A549 (cell line): ENCODE measurements at regions not wholly inside any gene's neighbourhood (a gene's known extent, or its start where the extent isn't known, plus 50 kb on each side); places are given as distances from the start of the nearest gene placed in this dataset.

Experiments
- ATAC-seq, 2 experiments: fragments of 200-7000 bp in 1 of 2; fragments of >200 bp in 1 of 2; cut with Nextera tagmentation in 1 of 2; cut with Tn5 transposase in 1 of 2; 3 replicates each; pipeline versions ENCODE4 v1.8.0 to v1.9.1; 2018 to 2020; ENCODE audit warnings: mild to moderate bottlenecking in 1 of 2, moderate library complexity in 1 of 2
- CTCF ChIA-PET: fragments of 300-600 bp; sonication (Branson Sonifier 250); formaldehyde crosslinking; extraction: SDS; loops from one replicate; lab custom pipeline; 2021; ENCODE audit warnings: antibody characterized with exemption, inconsistent platforms; lab: Yijun Ruan, JAX
- POLR2A ChIA-PET: fragments of 350-600 bp; formaldehyde crosslinking; extraction: SDS; loops from one replicate; lab custom pipeline; 2021; ENCODE audit warnings: antibody characterized with exemption, inconsistent platforms; lab: Yijun Ruan, JAX
- DNase-seq, 2 experiments: peaks; one replicate each; pipeline versions ENCODE4 v3.0.0 to v3.0.0-alpha.2; 2011 to 2016; ENCODE audit warnings: low read depth in 1 of 2, low spot score in 1 of 2
- FAIRE-seq: peaks from 2 replicates; lab custom pipeline; 2011; peaks lifted over from hg19 to GRCh38; lab: Jason Lieb, UNC
- H3K27ac ChIP-seq, 2 experiments: fragments of >200 bp; sonication (Bioruptor Twin); formaldehyde crosslinking; 3 replicates each; pipeline ENCODE4 v1.5.1; 2016 to 2017
- H3K4me1 ChIP-seq: fragments of >200 bp; sonication (Bioruptor Twin); formaldehyde crosslinking; 3 replicates; pipeline ENCODE4 v1.6.1; 2016
- H3K4me2 ChIP-seq: fragments of >200 bp; sonication (Bioruptor Twin); formaldehyde crosslinking; 3 replicates; pipeline ENCODE4 v1.6.1; 2016
- H3K4me3 ChIP-seq: fragments of >200 bp; sonication (Bioruptor Twin); formaldehyde crosslinking; 3 replicates; pipeline ENCODE4 v1.5.1; 2016
- H3K9me3 ChIP-seq: fragments of >200 bp; sonication (Bioruptor Twin); formaldehyde crosslinking; 3 replicates; pipeline ENCODE4 v1.6.1; 2016
- CBX2 ChIP-seq: fragments of 200-600 bp; sonication (generic); IDR thresholded peaks from 2 replicates; pipeline ENCODE4 v1.6.1; 2016; ENCODE audit warnings: low read depth, mild to moderate bottlenecking, borderline replicate concordance
- CEBPB ChIP-seq, 2 experiments: fragments of >200 bp in 1 of 2; sonication (Bioruptor Twin) in 1 of 2; formaldehyde crosslinking in 1 of 2; IDR thresholded peaks; 2 replicates each; pipeline ENCODE4 v1.6.1; 2012 to 2016
- EHF ChIP-seq: fragments of 250-450 bp; sonication (Bioruptor Pico); IDR thresholded peaks from 2 replicates; pipeline ENCODE4 v1.5.0; 2020; ENCODE audit warnings: mild to moderate bottlenecking
- EHMT2 ChIP-seq: fragments of 200-600 bp; sonication (generic); IDR thresholded peaks from 2 replicates; pipeline ENCODE4 v1.6.1; 2016; ENCODE audit warnings: antibody characterized with exemption, low read depth, mild to moderate bottlenecking, moderate library complexity
- ESRRA ChIP-seq: fragments of 150-350 bp; IDR thresholded peaks from 2 replicates; pipeline ENCODE4 v1.6.1; 2014; ENCODE audit warnings: mild to moderate bottlenecking, low read length, borderline replicate concordance
- FOXS1 ChIP-seq: fragments of 250-450 bp; sonication (Bioruptor Pico); IDR thresholded peaks from 2 replicates; pipeline ENCODE4 v1.5.0; 2020; ENCODE audit warnings: mild to moderate bottlenecking, moderate library complexity
- GATA3 ChIP-seq: IDR thresholded peaks from 2 replicates; pipeline ENCODE4 v1.6.1; 2012; ENCODE audit warnings: borderline replicate concordance
- HOXA7 ChIP-seq: fragments of 250-450 bp; sonication (Bioruptor Pico); IDR thresholded peaks from 2 replicates; pipeline ENCODE4 v1.5.0; 2020; ENCODE audit warnings: mild to moderate bottlenecking, moderate library complexity
- HOXB13 ChIP-seq: fragments of 250-450 bp; sonication (Bioruptor Pico); IDR thresholded peaks from 2 replicates; pipeline ENCODE4 v1.5.0; 2020; ENCODE audit warnings: low read depth, mild to moderate bottlenecking, moderate library complexity
- KDM5A ChIP-seq: fragments of 200-600 bp; sonication (generic); IDR thresholded peaks from 2 replicates; pipeline ENCODE4 v1.6.1; 2016; ENCODE audit warnings: antibody characterized with exemption, mild to moderate bottlenecking
- MAZ ChIP-seq: fragments of 150-350 bp; IDR thresholded peaks from 2 replicates; pipeline ENCODE4 v1.6.1; 2014; ENCODE audit warnings: antibody characterized with exemption, low read depth, low read length, borderline replicate concordance
- PHF8 ChIP-seq: fragments of 200-600 bp; sonication (generic); IDR thresholded peaks from 2 replicates; pipeline ENCODE4 v1.6.1; 2016; ENCODE audit warnings: low read depth, mild to moderate bottlenecking, antibody characterized with exemption, moderate library complexity, borderline replicate concordance
- POLR2AphosphoS2 ChIP-seq: conservative IDR thresholded peaks from 2 replicates; pipeline ENCODE4 v1.6.1; 2012; ENCODE audit warnings: low read length, improper control_type of control experiment, inconsistent platforms
- RAD21 ChIP-seq, 2 experiments: fragments of >200 bp in 1 of 2; sonication (Bioruptor Twin) in 1 of 2; formaldehyde crosslinking in 1 of 2; IDR thresholded peaks in 1 of 2; conservative IDR thresholded peaks in 1 of 2; 2 replicates in 1 of 2; 3 replicates in 1 of 2; pipeline ENCODE4 v1.6.1; 2012 to 2018; ENCODE audit warnings: inconsistent platforms in 1 of 2
- RARB ChIP-seq: fragments of 250-450 bp; sonication (Bioruptor Pico); IDR thresholded peaks from 2 replicates; pipeline ENCODE4 v1.8.0; 2021; ENCODE audit warnings: mild to moderate bottlenecking, moderate library complexity
- RCOR1 ChIP-seq: fragments of 150-350 bp; IDR thresholded peaks from 2 replicates; pipeline ENCODE4 v1.6.1; 2014; ENCODE audit warnings: antibody characterized with exemption, low read length, low read depth
- WGBS: methylation state at CpG from one replicate; pipeline ENCODE4 v1.1.6; 2017; ENCODE audit errors: missing lambda C conversion rate; 5-methylcytosine and 5-hydroxymethylcytosine counted together
- TF ChIP-seq, protein P1 (sequence below): fragments of 450-650 bp; IDR thresholded peaks from 2 replicates; pipeline ENCODE4 v1.6.1; 2014; ENCODE audit warnings: antibody characterized with exemption
- TF ChIP-seq, protein P2 (sequence below): IDR thresholded peaks from 2 replicates; pipeline ENCODE4 v1.6.1; 2012
- TF ChIP-seq, protein P3 (sequence below): fragments of 250-450 bp; sonication (Bioruptor Pico); IDR thresholded peaks from 2 replicates; pipeline ENCODE4 v1.5.0; 2020; ENCODE audit warnings: low read depth, mild to moderate bottlenecking, moderate library complexity
- TF ChIP-seq, protein P4 (sequence below): fragments of >200 bp; sonication (Bioruptor Twin); formaldehyde crosslinking; IDR thresholded peaks from 2 replicates; pipeline ENCODE4 v1.6.1; 2016
- TF ChIP-seq, protein P5 (sequence below): fragments of >200 bp; sonication (Bioruptor Twin); formaldehyde crosslinking; IDR thresholded peaks from 3 replicates; pipeline ENCODE4 v1.5.1; 2016

DNA sequence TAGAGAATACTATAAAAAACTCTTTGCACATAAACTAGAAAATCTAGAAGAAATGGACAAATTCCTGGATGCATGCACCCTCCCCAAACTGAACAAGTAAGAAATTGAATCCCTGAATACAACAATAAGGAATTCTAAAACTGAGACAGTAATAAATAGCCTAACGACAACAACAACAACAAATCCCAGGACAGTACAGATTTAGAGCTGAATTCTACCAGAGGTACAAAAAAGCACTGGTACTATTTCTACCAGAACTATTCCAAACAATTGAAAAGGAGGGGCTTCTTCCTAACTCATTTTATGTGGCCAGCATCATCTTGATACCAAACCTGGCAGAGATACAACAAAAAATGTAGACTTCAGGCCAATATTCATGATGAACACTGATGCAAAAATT, 394.4 kb upstream of the RORB start:
- H3K4me2 ChIP-seq: no peak overlapping the region
- CTCF ChIA-PET: interaction anchor here (0.8 kb wide), 1 partner anchor 9 kb away, joined by 3 read pairs; no protein-coding TSS in a partner anchor
- WGBS: 0% methylated on average over 1 of the region's 1 CpG
- no peaks in the 10 kb centered on the region for H3K4me1 ChIP-seq
- FAIRE-seq: no peak
- no peak overlapping the region for H3K27ac ChIP-seq
- no peak overlapping the region for H3K4me3 ChIP-seq
- TF ChIP-seq CBX2: no peak
- POLR2A ChIA-PET: no interaction called here
- DNase-seq: no peak
- no peaks in the 10 kb centered on the region for H3K9me3 ChIP-seq
- ATAC-seq: no peak

DNA sequence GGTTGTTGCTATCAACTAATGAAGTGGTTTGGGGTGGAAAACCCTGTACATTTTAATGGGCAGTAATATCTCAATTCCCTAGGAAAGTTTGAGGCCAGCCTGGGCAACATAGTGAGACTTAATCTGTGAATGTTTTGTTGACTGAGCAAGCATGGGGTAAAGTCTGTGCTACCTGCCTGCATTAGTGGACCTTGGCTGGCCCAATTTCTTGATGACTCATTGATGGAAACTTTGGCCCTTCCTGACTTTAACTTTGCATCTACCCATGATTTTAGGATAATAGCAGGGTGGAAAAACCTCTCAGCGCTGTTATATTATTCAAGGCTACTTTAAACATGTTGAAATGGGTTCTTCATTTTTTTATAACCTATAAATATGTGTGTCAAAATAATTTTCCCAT, 389.4 kb upstream of the RORB start:
- H3K27ac ChIP-seq: no peak overlapping the region
- no peaks in the 10 kb centered on the region for H3K9me3 ChIP-seq
- FAIRE-seq (no peak), ATAC-seq (no peak), DNase-seq (no peak)
- 5% methylated on average over 1 of the region's 1 CpG for WGBS
- ChIA-PET POLR2A (no interaction called here), CTCF (no interaction called here)
- H3K4me2 ChIP-seq: no peak overlapping the region
- TF ChIP-seq MAZ (no peak), POLR2AphosphoS2 (no peak), RCOR1 (no peak), RAD21 (conservative IDR thresholded peaks at IDR 0.05 in 1 of 2, IDR thresholded peaks at IDR 0.05 in 1 of 2) (no peak), PHF8 (no peak), CEBPB (IDR thresholded peaks at IDR 0.05) (no peak), RARB (CRISPR knock-in tag) (no peak), EHF (CRISPR knock-in tag) (no peak), KDM5A (no peak), HOXA7 (CRISPR knock-in tag) (no peak), FOXS1 (no peak)
- TF ChIP-seq, protein P1, sequence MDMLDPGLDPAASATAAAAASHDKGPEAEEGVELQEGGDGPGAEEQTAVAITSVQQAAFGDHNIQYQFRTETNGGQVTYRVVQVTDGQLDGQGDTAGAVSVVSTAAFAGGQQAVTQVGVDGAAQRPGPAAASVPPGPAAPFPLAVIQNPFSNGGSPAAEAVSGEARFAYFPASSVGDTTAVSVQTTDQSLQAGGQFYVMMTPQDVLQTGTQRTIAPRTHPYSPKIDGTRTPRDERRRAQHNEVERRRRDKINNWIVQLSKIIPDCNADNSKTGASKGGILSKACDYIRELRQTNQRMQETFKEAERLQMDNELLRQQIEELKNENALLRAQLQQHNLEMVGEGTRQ: no peak
- TF ChIP-seq, protein P2, sequence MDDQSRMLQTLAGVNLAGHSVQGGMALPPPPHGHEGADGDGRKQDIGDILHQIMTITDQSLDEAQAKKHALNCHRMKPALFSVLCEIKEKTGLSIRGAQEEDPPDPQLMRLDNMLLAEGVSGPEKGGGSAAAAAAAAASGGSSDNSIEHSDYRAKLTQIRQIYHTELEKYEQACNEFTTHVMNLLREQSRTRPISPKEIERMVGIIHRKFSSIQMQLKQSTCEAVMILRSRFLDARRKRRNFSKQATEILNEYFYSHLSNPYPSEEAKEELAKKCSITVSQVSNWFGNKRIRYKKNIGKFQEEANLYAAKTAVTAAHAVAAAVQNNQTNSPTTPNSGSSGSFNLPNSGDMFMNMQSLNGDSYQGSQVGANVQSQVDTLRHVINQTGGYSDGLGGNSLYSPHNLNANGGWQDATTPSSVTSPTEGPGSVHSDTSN: no peak
- TF ChIP-seq, protein P3, sequence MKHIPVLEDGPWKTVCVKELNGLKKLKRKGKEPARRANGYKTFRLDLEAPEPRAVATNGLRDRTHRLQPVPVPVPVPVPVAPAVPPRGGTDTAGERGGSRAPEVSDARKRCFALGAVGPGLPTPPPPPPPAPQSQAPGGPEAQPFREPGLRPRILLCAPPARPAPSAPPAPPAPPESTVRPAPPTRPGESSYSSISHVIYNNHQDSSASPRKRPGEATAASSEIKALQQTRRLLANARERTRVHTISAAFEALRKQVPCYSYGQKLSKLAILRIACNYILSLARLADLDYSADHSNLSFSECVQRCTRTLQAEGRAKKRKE: no peak
- TF ChIP-seq, protein P4, sequence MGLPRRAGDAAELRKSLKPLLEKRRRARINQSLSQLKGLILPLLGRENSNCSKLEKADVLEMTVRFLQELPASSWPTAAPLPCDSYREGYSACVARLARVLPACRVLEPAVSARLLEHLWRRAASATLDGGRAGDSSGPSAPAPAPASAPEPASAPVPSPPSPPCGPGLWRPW: no peak
- TF ChIP-seq, protein P5, sequence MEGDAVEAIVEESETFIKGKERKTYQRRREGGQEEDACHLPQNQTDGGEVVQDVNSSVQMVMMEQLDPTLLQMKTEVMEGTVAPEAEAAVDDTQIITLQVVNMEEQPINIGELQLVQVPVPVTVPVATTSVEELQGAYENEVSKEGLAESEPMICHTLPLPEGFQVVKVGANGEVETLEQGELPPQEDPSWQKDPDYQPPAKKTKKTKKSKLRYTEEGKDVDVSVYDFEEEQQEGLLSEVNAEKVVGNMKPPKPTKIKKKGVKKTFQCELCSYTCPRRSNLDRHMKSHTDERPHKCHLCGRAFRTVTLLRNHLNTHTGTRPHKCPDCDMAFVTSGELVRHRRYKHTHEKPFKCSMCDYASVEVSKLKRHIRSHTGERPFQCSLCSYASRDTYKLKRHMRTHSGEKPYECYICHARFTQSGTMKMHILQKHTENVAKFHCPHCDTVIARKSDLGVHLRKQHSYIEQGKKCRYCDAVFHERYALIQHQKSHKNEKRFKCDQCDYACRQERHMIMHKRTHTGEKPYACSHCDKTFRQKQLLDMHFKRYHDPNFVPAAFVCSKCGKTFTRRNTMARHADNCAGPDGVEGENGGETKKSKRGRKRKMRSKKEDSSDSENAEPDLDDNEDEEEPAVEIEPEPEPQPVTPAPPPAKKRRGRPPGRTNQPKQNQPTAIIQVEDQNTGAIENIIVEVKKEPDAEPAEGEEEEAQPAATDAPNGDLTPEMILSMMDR: no peak
- no peak overlapping the region for H3K4me3 ChIP-seq
- H3K4me1 ChIP-seq: no peaks in the 10 kb centered on the region

DNA sequence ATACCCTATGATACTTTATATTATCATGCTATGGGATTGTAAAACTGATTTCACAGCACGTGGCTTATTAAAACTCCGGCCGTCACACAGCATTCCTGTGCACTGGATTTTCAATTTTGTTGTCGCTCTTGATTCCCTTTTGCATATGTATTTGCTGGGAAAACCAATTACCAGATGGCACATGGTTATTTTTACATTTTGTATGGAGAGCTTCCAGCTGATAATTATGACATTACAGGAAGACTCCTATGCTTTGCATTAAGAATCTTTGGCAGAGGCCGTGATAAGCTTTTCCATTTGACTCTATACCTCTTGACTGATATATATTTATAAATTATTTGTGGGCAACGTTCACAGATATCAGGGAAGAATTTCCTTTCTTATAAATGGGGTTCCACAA, 381.2 kb upstream of the RORB start:
- H3K4me2 ChIP-seq: no peak overlapping the region
- 29% methylated on average over 6 of the region's 6 CpGs for WGBS
- ATAC-seq: no peak
- no peak for DNase-seq
- no peak for FAIRE-seq
- CTCF ChIA-PET: no interaction called here
- no peak overlapping the region for H3K27ac ChIP-seq
- POLR2A ChIA-PET: no interaction called here
- no peaks in the 10 kb centered on the region for H3K4me1 ChIP-seq
- TF ChIP-seq EHMT2 (no peak), GATA3 (no peak), KDM5A (no peak), HOXB13 (CRISPR knock-in tag) (no peak), ESRRA (no peak), HOXA7 (CRISPR knock-in tag) (no peak)
- H3K9me3 ChIP-seq: no peaks in the 10 kb centered on the region
- no peak overlapping the region for H3K4me3 ChIP-seq
